Tibial artery (tissue), 4 donors: ENCODE measurements at regions not wholly inside any gene's neighbourhood (a gene's known extent, or its start where the extent isn't known, plus 50 kb on each side); places are given as distances from the start of the nearest gene placed in this dataset.

ENCODE experiments used
- DNase-seq, 2 donors: peaks; one replicate each; pipeline ENCODE4 v3.0.0-alpha.2; 2019
- H3K27ac ChIP-seq, 2 donors: fragments of 200-600 bp; sonication (generic) in 1 of 2; 1 replicate in 1 of 2; 2 replicates in 1 of 2; pipeline ENCODE4 v1.5.1; 2018 to 2019; ENCODE audit warnings: mild to moderate bottlenecking in 1 of 2
- H3K27me3 ChIP-seq, 2 donors: fragments of 200-600 bp; sonication (generic) in 1 of 2; one replicate each; pipeline versions ENCODE4 v1.5.1 to v1.6.0; 2016 to 2019
- H3K36me3 ChIP-seq, 3 donors: fragments of 200-600 bp; sonication (generic) in 2 of 3; one replicate each; pipeline ENCODE4 v1.5.1; 2016 to 2019; ENCODE audit warnings: mild to moderate bottlenecking in 2 of 3
- H3K4me1 ChIP-seq, 4 donors: fragments of 200-600 bp; sonication (generic) in 2 of 4; 1 replicate in 3 of 4; 2 replicates in 1 of 4; pipeline ENCODE4 v1.5.1; 2016 to 2019
- H3K4me3 ChIP-seq, 2 donors: fragments of 200-600 bp; sonication (generic) in 1 of 2; 1 replicate in 1 of 2; 2 replicates in 1 of 2; pipeline ENCODE4 v1.5.1; 2018 to 2019; ENCODE audit warnings: mild to moderate bottlenecking in 2 of 2
- H3K9me3 ChIP-seq, 3 donors: fragments of 200-600 bp; sonication (generic) in 1 of 3; one replicate each; pipeline ENCODE4 v1.5.1; 2016 to 2019
- CTCF ChIP-seq, 2 experiments: fragments of 200-600 bp in 1 of 2; fragments of 450-650 bp in 1 of 2; IDR thresholded peaks; one replicate each; pipeline ENCODE4 v1.5.1; 2017 to 2019; ENCODE audit warnings: antibody characterized with exemption in 2 of 2, mild to moderate bottlenecking in 1 of 2, moderate library complexity in 1 of 2
- intact Hi-C: fragments of 100-400 bp; cut with DNase I; formaldehyde crosslinking; loops from one replicate; pipeline ENCODE4 v1.15.0; 2023; ENCODE audit warnings: low total_unique reads

DNA sequence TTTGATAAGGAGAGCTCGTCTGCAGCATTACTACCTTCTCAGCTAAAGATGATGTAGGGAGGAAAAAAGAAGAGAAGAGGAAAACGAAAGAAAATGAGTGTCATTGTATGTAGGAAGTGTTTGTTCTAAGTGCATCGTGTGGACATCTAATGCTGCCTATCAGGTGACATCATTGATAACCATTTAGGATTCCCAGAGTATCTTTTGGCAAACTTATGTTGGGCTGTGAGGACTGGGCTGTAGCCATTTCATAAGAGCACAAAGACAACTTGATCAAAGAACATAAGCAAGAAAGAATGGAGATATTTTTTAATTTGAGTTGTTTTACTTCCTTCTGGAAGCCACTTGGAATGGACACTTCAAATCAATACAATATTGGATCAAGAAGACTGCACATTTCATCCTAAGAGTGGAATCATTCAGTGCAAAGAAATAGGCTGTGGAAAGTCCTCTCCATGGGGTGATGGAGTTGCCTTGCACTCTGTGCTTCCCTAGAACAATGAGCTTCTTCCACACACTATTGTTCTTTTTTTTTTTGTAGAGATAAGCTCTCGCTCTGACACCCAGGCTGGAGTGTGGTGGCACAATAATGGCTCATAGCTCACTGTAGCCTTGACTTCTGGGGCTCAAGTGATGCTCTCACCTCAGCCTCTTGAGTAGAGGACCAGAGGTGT is 52.4 kb upstream of the UBL3 start:
- intact Hi-C loops: no loop called here
- H3K4me1 ChIP-seq: no peaks in the 10 kb centered on the region
- TF ChIP-seq CTCF (IDR thresholded peaks at IDR 0.05): no peak
- H3K36me3 ChIP-seq: no peaks in the 10 kb centered on the region
- H3K27ac ChIP-seq: no peak overlapping the region
- no peaks in the 10 kb centered on the region for H3K9me3 ChIP-seq
- DNase-seq: no peak
- H3K4me3 ChIP-seq: no peak overlapping the region
- H3K27me3 ChIP-seq: no peaks in the 10 kb centered on the region

GRCh38 chr13:29901710-29902631 is 51.6 kb upstream of the UBL3 start:
- Histone ChIP-seq H3K27me3 (no peaks in the 10 kb centered on the region), H3K9me3 (no peaks in the 10 kb centered on the region), H3K27ac (no peak overlapping the region), H3K4me1 (no peaks in the 10 kb centered on the region), H3K36me3 (no peaks in the 10 kb centered on the region), H3K4me3 (no peak overlapping the region)
- no peak for TF ChIP-seq CTCF (IDR thresholded peaks at IDR 0.05)
- DNase-seq: no peak
- intact Hi-C loops: no loop called here
